Right lung (tissue), 2 donors: ENCODE measurements at regions not wholly inside any gene's neighbourhood (a gene's known extent, or its start where the extent isn't known, plus 50 kb on each side); places are given as distances from the start of the nearest gene placed in this dataset.
"Not testable (repeated sequence)": the region's sequence is repeated elsewhere in the genome, so short reads cannot be mapped to it uniquely, and the experiment has no call there.

Experiments used
- DNase-seq, 2 donors: peaks; one replicate each; pipeline ENCODE4 v3.0.0-alpha.2; 2013

GRCh38 chr6:11427091-11427722 lies 110.3 kb upstream of the TMEM170B start:
- no peak for DNase-seq

GRCh38 chr6:11426571-11426970 lies 111.0 kb upstream of the TMEM170B start:
- DNase-seq: no peak

GRCh38 chr6:11425876-11426275 lies 111.7 kb upstream of the TMEM170B start:
- DNase-seq: no peak

DNA sequence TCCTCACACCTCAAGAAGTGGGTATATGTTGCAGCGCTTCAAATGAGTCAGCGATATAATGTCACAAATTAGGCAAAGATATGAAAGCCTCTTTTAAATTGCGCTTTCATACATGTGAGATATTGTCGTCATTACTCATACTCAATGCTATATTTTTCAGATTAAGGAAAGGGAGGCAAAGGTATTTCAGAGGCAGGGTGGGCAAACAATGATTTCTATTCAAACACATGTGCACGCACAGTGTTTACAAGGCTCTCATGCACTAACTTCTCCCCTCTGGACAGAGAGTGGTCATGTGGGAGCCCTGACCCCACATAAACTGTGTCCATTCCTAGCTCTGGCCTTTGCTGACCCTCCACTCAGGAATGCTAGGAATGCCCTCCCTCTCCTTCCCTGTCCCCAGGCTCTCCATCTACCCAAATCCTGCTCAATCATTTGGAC lies 112.1 kb upstream of the TMEM170B start:
- no peak for DNase-seq

- DNase-seq: no peak
Measured at GRCh38 chr6:11424395-11425034, 113.0 kb upstream of the TMEM170B start.

DNA sequence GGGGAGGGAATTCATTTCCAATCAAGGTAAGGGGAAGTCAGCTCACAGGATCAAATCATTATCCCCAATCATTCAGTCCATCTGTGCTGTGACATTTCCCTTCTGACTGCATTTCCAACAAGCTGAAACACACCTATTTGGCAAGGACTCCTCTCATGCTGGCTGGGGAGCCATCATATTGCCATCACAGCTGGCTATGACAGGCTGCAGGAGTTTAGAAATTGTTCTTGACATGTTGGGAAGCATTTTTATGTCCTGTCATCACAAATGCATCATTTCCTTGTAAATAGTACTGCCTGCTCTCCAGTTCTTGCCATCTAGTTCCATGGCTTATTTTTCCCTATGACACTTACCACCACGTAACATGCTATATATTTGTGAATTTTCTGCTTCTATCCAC lies 113.9 kb upstream of the TMEM170B start:
- no peak for DNase-seq

- no peak for DNase-seq
Measured at GRCh38 chr6:11423072-11423471, 114.5 kb upstream of the TMEM170B start.

DNA sequence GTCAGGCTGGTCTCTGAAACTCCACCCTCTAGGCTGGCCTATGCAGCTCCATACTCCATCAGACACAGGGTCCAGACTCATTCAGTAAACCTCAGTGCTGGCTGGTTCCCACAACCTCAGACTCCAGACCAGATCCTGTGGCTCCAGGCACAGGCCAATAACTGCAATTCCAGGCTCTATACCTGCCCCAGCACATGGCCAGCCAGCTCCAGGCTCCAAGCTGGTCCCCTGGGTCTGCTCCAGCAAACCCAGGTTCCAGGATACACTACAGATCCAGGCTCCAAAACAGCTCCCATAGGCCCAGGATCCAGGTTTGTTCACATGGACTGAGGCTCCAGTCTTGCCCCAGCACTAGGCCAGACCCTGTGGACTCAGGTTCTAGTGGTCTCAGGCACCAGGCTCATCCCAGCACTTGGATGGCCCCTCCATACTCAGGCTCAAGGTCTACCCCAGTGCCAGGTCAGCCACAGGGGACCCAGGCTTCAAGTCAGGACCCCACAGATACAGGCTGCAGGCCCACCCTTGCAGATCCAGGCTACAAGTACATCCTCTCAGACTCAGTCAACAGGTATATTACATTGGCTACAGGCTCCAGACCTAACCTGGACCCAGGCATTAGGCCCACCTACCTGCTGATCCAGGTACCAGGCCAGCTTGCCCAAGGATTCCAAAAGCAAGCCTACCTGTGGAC lies 117.6 kb upstream of the TMEM170B start:
- DNase-seq: no peak

DNA sequence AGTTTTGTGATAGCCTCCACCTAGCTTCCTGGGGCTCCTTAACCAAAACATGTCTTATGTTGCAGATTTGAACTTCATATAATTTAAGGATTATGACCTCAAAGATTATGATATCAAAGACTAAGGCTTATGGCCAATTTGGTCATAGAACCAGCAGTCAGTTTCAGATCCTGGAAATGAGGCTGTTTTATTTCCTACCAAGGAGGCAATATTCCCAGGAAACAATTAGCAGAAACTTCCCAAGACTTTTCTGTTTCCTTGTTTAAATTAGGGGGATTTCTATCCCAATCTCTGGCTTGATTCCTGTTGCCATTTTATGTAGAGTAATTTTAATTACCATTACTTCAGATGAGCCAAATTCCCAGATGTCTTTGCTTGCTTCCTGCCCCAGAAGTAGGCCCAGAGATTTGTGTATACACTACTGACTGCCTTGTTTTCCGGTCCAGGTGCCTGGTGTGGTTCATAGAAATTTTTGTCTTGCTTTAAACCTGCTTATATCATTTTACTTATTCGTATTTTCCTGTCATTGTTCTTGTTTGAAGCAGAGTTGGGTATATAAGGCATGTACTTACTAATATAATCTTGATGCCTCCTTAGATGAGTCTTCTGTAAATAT lies 119.2 kb upstream of the TMEM170B start:
- DNase-seq: no peak

GRCh38 chr6:11416936-11417576 lies 120.5 kb upstream of the TMEM170B start:
- no peak for DNase-seq

- not testable (repeated sequence) for DNase-seq
Measured at GRCh38 chr6:11416099-11416935, 121.2 kb upstream of the TMEM170B start.

DNA sequence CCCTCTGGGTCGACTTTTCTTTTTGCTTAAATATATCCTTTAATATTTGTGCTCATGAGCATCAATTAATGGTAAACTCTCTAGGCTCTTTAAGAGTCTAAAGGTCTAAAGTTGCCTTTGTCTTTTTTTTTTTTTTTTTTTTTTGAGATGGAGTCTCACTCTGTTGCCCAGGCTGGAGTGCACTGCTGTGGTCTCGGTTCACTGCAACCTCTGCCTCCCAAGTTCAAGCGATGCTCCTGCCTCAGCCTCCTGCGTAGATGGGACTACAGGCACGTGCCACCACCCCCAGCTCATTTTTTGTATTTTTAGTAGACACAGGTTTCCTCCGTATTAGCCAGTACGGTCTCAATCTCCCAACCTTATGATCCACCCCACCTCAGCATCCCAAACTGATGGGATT lies 122.0 kb upstream of the TMEM170B start:
- DNase-seq: no peak

DNA sequence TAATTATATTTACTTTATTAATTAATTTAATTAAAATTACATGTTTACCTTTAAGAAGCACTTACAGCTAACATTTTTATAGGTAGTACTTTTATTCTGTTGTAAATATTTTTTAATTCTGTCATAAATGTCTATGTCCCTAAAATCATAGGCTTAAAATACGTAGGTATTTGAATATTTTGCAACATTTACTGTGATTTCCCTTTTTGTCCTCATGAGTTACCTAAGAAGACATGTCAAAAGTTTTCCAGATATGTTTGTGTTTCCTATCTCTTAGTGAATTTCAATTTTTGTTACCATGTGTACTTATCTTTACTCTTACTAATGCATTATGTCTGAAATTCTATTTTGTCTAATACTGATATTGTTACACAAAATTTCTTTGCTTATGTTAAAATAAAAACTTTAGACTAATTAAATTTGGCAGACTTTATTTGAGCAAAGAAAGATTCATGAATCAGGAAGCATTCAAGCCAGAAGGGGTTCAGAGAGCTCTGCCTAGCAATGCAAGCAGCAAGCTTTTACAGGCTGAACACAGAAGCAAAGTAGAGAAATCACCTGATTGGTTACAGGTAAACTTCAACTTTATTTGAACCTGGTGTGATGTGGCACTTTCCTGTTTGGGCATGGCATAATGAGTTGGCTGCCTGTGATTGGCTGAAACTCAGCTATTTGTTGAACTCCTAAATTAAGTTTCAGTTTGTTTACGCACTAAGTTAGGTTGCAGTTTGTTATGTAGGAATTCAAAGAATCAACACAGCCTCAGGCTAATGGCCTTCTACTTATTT lies 123.2 kb upstream of the TMEM170B start:
- no peak for DNase-seq

- no peak for DNase-seq
Measured at GRCh38 chr6:11413728-11414127, 123.8 kb upstream of the TMEM170B start.

- DNase-seq: no peak
Measured at GRCh38 chr6:11413117-11413687, 124.3 kb upstream of the TMEM170B start.

- DNase-seq: no peak
Measured at GRCh38 chr6:11412616-11413015, 124.9 kb upstream of the TMEM170B start.

- DNase-seq: no peak
Measured at GRCh38 chr6:11412011-11412424, 125.5 kb upstream of the TMEM170B start.

GRCh38 chr6:11411593-11411992 lies 126.0 kb upstream of the TMEM170B start:
- DNase-seq: no peak

- DNase-seq: no peak
Measured at GRCh38 chr6:11410539-11411307, 126.8 kb upstream of the TMEM170B start.
